ENCODE measurements at regions not wholly inside any gene's neighbourhood (a gene's known extent, or its start where the extent isn't known, plus 50 kb on each side); places are given as distances from the start of the nearest gene placed in this dataset.

DNA sequence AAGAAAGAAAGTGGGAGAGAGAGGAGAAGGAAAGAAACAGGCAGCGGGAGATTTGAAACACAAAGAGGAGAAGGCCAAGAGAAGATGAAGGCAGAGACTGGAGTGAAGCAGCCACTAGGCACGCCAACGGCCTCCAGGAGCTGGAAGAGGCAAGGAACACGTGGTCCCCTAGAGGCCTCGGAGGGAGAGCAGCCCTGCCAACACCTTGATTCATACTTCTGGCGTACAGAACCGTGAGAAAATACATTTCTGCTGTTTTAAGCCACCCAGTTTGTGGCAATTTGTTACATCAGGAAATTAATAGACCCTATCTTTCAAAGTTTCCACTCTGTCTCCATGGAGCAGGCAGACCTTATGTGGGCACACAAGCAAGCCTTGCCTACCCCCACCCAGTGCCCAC is 133.4 kb downstream of the ACTL7B start:
- ChIA-PET CTCF (ENCODE audit: low intra/inter-chr PET ratio, low total read pairs) (no interaction called here), POLR2A (no interaction called here)
- no peak overlapping the region for H3K9ac ChIP-seq (ENCODE audit: insufficient read depth, low read depth, low read length)
- no peak for FAIRE-seq
- H3K79me2 ChIP-seq (ENCODE audit: insufficient read depth, low read length) = no peaks in the 10 kb centered on the region
- H3K27me3 ChIP-seq (ENCODE audit: control insufficient read depth in 1 of 2, insufficient read depth in 2 of 2, low read length in 2 of 2) = no peaks in the 10 kb centered on the region
- no peaks in the 10 kb centered on the region for H3K36me3 ChIP-seq (replicated peaks in 1 of 2; ENCODE audit: control insufficient read depth in 1 of 2, insufficient read depth in 2 of 2, low read length in 2 of 2)
- DNase-seq (ENCODE audit: low spot score) = no peak
- TF ChIP-seq KLF16 (CRISPR knock-in tag; IDR thresholded peaks at IDR 0.05) (no peak), MEIS1 (CRISPR knock-in tag; IDR thresholded peaks at IDR 0.05; ENCODE audit: borderline replicate concordance) (no peak), MAFF (IDR thresholded peaks at IDR 0.05; ENCODE audit: low read depth, low read length) (no peak), BORCS8-MEF2B (CRISPR knock-in tag; IDR thresholded peaks at IDR 0.05) (no peak), IRF1 (CRISPR knock-in tag; IDR thresholded peaks at IDR 0.05; ENCODE audit: low read depth) (no peak)
- TF ChIP-seq, protein P1, sequence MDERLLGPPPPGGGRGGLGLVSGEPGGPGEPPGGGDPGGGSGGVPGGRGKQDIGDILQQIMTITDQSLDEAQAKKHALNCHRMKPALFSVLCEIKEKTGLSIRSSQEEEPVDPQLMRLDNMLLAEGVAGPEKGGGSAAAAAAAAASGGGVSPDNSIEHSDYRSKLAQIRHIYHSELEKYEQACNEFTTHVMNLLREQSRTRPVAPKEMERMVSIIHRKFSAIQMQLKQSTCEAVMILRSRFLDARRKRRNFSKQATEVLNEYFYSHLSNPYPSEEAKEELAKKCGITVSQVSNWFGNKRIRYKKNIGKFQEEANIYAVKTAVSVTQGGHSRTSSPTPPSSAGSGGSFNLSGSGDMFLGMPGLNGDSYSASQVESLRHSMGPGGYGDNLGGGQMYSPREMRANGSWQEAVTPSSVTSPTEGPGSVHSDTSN (CRISPR knock-in tag; IDR thresholded peaks at IDR 0.05) = no peak
- ATAC-seq = no peak
- H3K9me3 ChIP-seq (ENCODE audit: low read length) = no peaks in the 10 kb centered on the region
- no peak overlapping the region for H3K4me3 ChIP-seq (replicated peaks in 1 of 3; ENCODE audit: insufficient read depth in 1 of 3, low read depth in 2 of 3, low read length in 3 of 3)
- in situ Hi-C loops (cut with HindIII; ENCODE audit: extremely low pct_ligation_motif_present, low pct_unique_long_range_greater_than_20kb) = no loop called here
- peaks cover 12% of the 10 kb centered on the region for H3K4me1 ChIP-seq (ENCODE audit: insufficient read depth, low read length)
- H3K4me2 ChIP-seq (ENCODE audit: low read depth, low read length) = no peak overlapping the region
- no peaks in the 10 kb centered on the region for H4K20me1 ChIP-seq (ENCODE audit: insufficient read depth, low read length)
- no peak overlapping the region for H3K27ac ChIP-seq (ENCODE audit: extremely low read length, insufficient read depth, low read length)
- intact Hi-C loops (cut with micrococcal nuclease; ENCODE audit: unreplicated experiment) = no loop called here
- H2AFZ ChIP-seq (ENCODE audit: low read length) = no peak overlapping the region
- 29% methylated on average over 7 of the region's 7 CpGs for WGBS (ENCODE audit: low lambda C conversion rate)
- no TSS peak for BruUV-seq (replicated peaks)

DNA sequence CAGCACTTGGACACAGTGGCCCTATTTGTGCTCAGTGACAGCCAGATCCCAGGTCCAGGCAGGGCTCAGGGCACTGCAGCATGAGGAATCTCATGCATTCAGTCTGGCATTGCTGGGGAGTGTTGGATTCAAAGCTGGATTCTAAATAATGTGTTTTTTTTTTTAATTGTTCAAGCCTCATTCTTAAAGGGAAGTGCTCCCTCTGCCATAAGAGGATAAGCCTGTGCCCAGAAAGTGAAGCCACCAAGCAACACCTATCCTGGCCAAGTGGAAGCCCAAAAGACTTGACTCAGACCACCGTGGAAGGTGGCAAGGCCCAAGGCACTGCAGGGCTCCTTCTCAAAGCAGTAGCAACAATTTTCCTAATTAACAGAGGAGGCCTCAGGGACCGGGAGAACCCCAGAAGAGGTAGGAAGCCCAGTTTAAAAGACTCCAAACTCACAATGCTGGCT is 135.6 kb downstream of the ACTL7B start:
- BruUV-seq (replicated peaks) = no TSS peak
- H2AFZ ChIP-seq (ENCODE audit: low read length) = no peak overlapping the region
- H3K4me3 ChIP-seq (replicated peaks in 1 of 3; ENCODE audit: insufficient read depth in 1 of 3, low read depth in 2 of 3, low read length in 3 of 3) = no peak overlapping the region
- DNase-seq (ENCODE audit: low spot score) (no peak), ATAC-seq (no peak), FAIRE-seq (no peak)
- TF ChIP-seq ZNF713 (CRISPR knock-in tag; IDR thresholded peaks at IDR 0.05) = no peak
- no peak for TF ChIP-seq ZNF841 (CRISPR knock-in tag; IDR thresholded peaks at IDR 0.05; ENCODE audit: borderline replicate concordance)
- no peak for TF ChIP-seq ATAD3A (CRISPR knock-in tag; IDR thresholded peaks at IDR 0.05)
- no peak for TF ChIP-seq DZIP1 (CRISPR knock-in tag; IDR thresholded peaks at IDR 0.05)
- no peak for TF ChIP-seq SP5 (CRISPR knock-in tag; IDR thresholded peaks at IDR 0.05; ENCODE audit: borderline replicate concordance, low read depth)
- TF ChIP-seq MYC (CRISPR knock-in tag; IDR thresholded peaks at IDR 0.05; ENCODE audit: borderline replicate concordance) = no peak
- TF ChIP-seq NFATC3 (CRISPR knock-in tag; IDR thresholded peaks at IDR 0.05) = no peak
- TF ChIP-seq ZNF430 (CRISPR knock-in tag; IDR thresholded peaks at IDR 0.05) = no peak
- no peak for TF ChIP-seq TGIF2 (CRISPR knock-in tag; IDR thresholded peaks at IDR 0.05)
- no peak overlapping the region for H3K4me2 ChIP-seq (ENCODE audit: low read depth, low read length)
- CTCF ChIA-PET (ENCODE audit: low intra/inter-chr PET ratio, low total read pairs) = no interaction called here
- no peaks in the 10 kb centered on the region for H3K9me3 ChIP-seq (ENCODE audit: low read length)
- H3K4me1 ChIP-seq (ENCODE audit: insufficient read depth, low read length) = peaks cover 7% of the 10 kb centered on the region; the same call in 1 of the 2 replicates
- no peak overlapping the region for H3K27ac ChIP-seq (ENCODE audit: extremely low read length, insufficient read depth, low read length)
- in situ Hi-C loops (cut with HindIII; ENCODE audit: extremely low pct_ligation_motif_present, low pct_unique_long_range_greater_than_20kb) (no loop called here), intact Hi-C loops (cut with micrococcal nuclease; ENCODE audit: unreplicated experiment) (no loop called here)
- no peaks in the 10 kb centered on the region for H4K20me1 ChIP-seq (ENCODE audit: insufficient read depth, low read length)
- POLR2A ChIA-PET = no interaction called here
- no peak overlapping the region for H3K9ac ChIP-seq (ENCODE audit: insufficient read depth, low read depth, low read length)
- 24% methylated on average over 2 of the region's 2 CpGs for WGBS (ENCODE audit: low lambda C conversion rate)
- no peaks in the 10 kb centered on the region for H3K79me2 ChIP-seq (ENCODE audit: insufficient read depth, low read length)
- no peaks in the 10 kb centered on the region for H3K36me3 ChIP-seq (replicated peaks in 1 of 2; ENCODE audit: control insufficient read depth in 1 of 2, insufficient read depth in 2 of 2, low read length in 2 of 2)
- H3K27me3 ChIP-seq (ENCODE audit: control insufficient read depth in 1 of 2, insufficient read depth in 2 of 2, low read length in 2 of 2) = no peaks in the 10 kb centered on the region

All from HepG2 (cell line).